Hematopoietic multipotent progenitor cell treated with erythropoietin and hydrocortisone succinate and interleukin-3 and kit ligand, for 15 days (in vitro differentiated cells): ENCODE measurements at regions not wholly inside any gene's neighbourhood (a gene's known extent, or its start where the extent isn't known, plus 50 kb on each side); places are given as distances from the start of the nearest gene placed in this dataset.

Experiments used
- DNase-seq: peaks from one replicate; pipeline ENCODE4 v3.0.0-alpha.2; 2015; ENCODE audit warnings: low spot score

- no peak for DNase-seq
Observed at GRCh38 chr18:14031053-14031452, 101.2 kb downstream of the ZNF519 start.

GRCh38 chr18:14029512-14029911 is 102.7 kb downstream of the ZNF519 start:
- DNase-seq = no peak

- peak; percentile 50 for DNase-seq
Observed at GRCh38 chr18:14026199-14026598, 106.0 kb downstream of the ZNF519 start.

- DNase-seq = no peak
Observed at GRCh38 chr18:14025306-14025940, 106.8 kb downstream of the ZNF519 start.

GRCh38 chr18:14015416-14015815 is 100.1 kb upstream of the MC2R start:
- DNase-seq = no peak

GRCh38 chr18:14014456-14014855 is 99.1 kb upstream of the MC2R start:
- DNase-seq = no peak

GRCh38 chr18:14000884-14001283 is 85.5 kb upstream of the MC2R start:
- no peak for DNase-seq

- no peak for DNase-seq
Observed at GRCh38 chr18:13999231-13999630, 83.9 kb upstream of the MC2R start.

- no peak for DNase-seq
Observed at GRCh38 chr18:13998571-13998970, 83.2 kb upstream of the MC2R start.

GRCh38 chr18:13993730-13994129 is 78.4 kb upstream of the MC2R start:
- DNase-seq = no peak

GRCh38 chr18:13992826-13993540 is 77.6 kb upstream of the MC2R start:
- no peak for DNase-seq

GRCh38 chr18:13989199-13989598 is 73.9 kb upstream of the MC2R start:
- DNase-seq = no peak

GRCh38 chr18:13987956-13988355 is 72.6 kb upstream of the MC2R start:
- no peak for DNase-seq

GRCh38 chr18:13984080-13984479 is 68.7 kb upstream of the MC2R start:
- DNase-seq = no peak

GRCh38 chr18:13983506-13983905 is 68.2 kb upstream of the MC2R start:
- DNase-seq = no peak

- DNase-seq = no peak
Observed at GRCh38 chr18:13982126-13982525, 66.8 kb upstream of the MC2R start.

GRCh38 chr18:13973061-13973575 is 57.8 kb upstream of the MC2R start:
- DNase-seq = no peak
